Ishikawa (cell line): ENCODE measurements at regions not wholly inside any gene's neighbourhood (a gene's known extent, or its start where the extent isn't known, plus 50 kb on each side); places are given as distances from the start of the nearest gene placed in this dataset.

Source experiments
- CEBPB ChIP-seq: IDR thresholded peaks from 2 replicates; pipeline ENCODE4 v1.6.1; 2012
- CREB1 ChIP-seq: IDR thresholded peaks from 2 replicates; pipeline ENCODE4 v1.6.1; 2012; ENCODE audit warnings: low read depth
- EGR1 ChIP-seq: IDR thresholded peaks from 2 replicates; pipeline ENCODE4 v1.6.1; 2012
- EP300 ChIP-seq: IDR thresholded peaks from 2 replicates; pipeline ENCODE4 v1.6.1; 2012; ENCODE audit warnings: borderline replicate concordance
- FOXM1 ChIP-seq: IDR thresholded peaks from 2 replicates; pipeline ENCODE4 v1.6.1; 2012; ENCODE audit warnings: low read depth, borderline replicate concordance
- NFIC ChIP-seq: IDR thresholded peaks from 2 replicates; pipeline ENCODE4 v1.6.1; 2012
- RAD21 ChIP-seq: IDR thresholded peaks from 2 replicates; pipeline ENCODE4 v1.6.1; 2012; ENCODE audit warnings: low read depth
- TAF1 ChIP-seq: IDR thresholded peaks from 2 replicates; pipeline ENCODE4 v1.6.1; 2012; ENCODE audit warnings: low read depth, mild to moderate bottlenecking
- TCF12 ChIP-seq: IDR thresholded peaks from 2 replicates; pipeline ENCODE4 v1.6.1; 2012; ENCODE audit warnings: low read depth
- TEAD4 ChIP-seq: IDR thresholded peaks from 2 replicates; pipeline ENCODE4 v1.6.1; 2012
- YY1 ChIP-seq: IDR thresholded peaks from 2 replicates; pipeline ENCODE4 v1.6.1; 2012; ENCODE audit warnings: low read depth
- ZBTB7A ChIP-seq: IDR thresholded peaks from 2 replicates; pipeline ENCODE4 v1.6.1; 2012; ENCODE audit warnings: low read depth
- TF ChIP-seq, protein P1 (sequence below): IDR thresholded peaks from 2 replicates; pipeline ENCODE4 v1.6.1; 2012
- TF ChIP-seq, protein P2 (sequence below): IDR thresholded peaks from 2 replicates; pipeline ENCODE4 v1.6.1; 2012
- TF ChIP-seq, protein P3 (sequence below): IDR thresholded peaks from 2 replicates; pipeline ENCODE4 v1.6.1; 2012; ENCODE audit warnings: low read depth, mild to moderate bottlenecking

DNA sequence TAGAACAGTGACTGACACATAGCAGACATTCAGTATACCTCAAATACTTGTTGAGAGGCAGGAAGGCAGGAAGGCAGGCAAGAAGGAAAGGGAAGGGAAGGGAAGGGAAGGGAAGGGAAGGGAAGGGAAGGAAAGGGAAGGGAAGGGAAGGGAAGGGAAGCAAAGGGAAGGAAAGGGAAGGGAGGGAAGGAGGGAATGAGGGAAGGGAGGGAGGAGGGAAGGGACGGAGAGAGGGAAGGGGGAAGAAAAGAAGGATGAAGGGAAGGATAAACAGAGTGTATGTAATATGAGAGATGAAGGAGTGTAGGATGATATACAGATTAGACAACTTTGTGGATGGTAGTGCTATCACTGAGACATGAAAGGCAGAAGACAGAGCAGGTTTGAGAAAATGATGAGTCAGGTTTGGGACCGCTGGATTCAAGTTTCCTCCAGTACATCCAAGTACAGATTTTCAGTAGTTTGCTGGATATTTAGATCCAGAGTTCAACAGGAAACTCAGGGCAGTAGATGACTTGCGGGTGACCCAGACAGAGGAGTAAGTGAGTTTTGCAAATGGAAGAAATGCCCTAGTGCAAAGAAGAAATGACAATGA lies 85.9 kb downstream of the MAFB start:
- no peak for TF ChIP-seq TCF12

DNA sequence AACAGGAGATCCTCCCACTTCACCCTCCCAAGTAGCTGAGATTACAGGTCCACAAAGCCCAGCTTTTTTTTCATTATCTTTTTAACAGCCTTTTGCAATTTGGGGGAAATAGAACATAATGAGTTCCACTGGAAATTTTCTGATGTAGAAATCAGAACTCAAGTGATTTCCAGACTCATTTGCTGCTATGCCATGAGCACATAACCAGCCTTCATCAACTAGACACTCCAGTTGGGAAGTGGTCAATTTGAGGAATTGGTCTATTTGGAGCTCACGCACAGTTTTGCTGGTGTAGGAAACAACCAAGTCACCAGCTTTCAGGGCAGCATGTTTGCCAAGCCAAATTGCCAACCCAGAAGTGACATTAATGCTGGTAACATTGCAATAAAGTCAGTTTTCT lies 86.7 kb downstream of the MAFB start:
- TF ChIP-seq TAF1, result no peak
- TF ChIP-seq EGR1, result no peak
- TF ChIP-seq, protein P1, sequence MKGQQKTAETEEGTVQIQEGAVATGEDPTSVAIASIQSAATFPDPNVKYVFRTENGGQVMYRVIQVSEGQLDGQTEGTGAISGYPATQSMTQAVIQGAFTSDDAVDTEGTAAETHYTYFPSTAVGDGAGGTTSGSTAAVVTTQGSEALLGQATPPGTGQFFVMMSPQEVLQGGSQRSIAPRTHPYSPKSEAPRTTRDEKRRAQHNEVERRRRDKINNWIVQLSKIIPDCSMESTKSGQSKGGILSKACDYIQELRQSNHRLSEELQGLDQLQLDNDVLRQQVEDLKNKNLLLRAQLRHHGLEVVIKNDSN, result no peak
- TF ChIP-seq, protein P2, sequence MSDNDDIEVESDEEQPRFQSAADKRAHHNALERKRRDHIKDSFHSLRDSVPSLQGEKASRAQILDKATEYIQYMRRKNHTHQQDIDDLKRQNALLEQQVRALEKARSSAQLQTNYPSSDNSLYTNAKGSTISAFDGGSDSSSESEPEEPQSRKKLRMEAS, result no peak
- TF ChIP-seq, protein P3, sequence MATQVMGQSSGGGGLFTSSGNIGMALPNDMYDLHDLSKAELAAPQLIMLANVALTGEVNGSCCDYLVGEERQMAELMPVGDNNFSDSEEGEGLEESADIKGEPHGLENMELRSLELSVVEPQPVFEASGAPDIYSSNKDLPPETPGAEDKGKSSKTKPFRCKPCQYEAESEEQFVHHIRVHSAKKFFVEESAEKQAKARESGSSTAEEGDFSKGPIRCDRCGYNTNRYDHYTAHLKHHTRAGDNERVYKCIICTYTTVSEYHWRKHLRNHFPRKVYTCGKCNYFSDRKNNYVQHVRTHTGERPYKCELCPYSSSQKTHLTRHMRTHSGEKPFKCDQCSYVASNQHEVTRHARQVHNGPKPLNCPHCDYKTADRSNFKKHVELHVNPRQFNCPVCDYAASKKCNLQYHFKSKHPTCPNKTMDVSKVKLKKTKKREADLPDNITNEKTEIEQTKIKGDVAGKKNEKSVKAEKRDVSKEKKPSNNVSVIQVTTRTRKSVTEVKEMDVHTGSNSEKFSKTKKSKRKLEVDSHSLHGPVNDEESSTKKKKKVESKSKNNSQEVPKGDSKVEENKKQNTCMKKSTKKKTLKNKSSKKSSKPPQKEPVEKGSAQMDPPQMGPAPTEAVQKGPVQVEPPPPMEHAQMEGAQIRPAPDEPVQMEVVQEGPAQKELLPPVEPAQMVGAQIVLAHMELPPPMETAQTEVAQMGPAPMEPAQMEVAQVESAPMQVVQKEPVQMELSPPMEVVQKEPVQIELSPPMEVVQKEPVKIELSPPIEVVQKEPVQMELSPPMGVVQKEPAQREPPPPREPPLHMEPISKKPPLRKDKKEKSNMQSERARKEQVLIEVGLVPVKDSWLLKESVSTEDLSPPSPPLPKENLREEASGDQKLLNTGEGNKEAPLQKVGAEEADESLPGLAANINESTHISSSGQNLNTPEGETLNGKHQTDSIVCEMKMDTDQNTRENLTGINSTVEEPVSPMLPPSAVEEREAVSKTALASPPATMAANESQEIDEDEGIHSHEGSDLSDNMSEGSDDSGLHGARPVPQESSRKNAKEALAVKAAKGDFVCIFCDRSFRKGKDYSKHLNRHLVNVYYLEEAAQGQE, result no peak
- no peak for TF ChIP-seq RAD21
- no peak for TF ChIP-seq CREB1
- TF ChIP-seq TEAD4, result no peak
- no peak for TF ChIP-seq CEBPB
- no peak for TF ChIP-seq TCF12
- no peak for TF ChIP-seq ZBTB7A
- TF ChIP-seq FOXM1, result no peak
- no peak for TF ChIP-seq YY1
- no peak for TF ChIP-seq EP300
- no peak for TF ChIP-seq NFIC

DNA sequence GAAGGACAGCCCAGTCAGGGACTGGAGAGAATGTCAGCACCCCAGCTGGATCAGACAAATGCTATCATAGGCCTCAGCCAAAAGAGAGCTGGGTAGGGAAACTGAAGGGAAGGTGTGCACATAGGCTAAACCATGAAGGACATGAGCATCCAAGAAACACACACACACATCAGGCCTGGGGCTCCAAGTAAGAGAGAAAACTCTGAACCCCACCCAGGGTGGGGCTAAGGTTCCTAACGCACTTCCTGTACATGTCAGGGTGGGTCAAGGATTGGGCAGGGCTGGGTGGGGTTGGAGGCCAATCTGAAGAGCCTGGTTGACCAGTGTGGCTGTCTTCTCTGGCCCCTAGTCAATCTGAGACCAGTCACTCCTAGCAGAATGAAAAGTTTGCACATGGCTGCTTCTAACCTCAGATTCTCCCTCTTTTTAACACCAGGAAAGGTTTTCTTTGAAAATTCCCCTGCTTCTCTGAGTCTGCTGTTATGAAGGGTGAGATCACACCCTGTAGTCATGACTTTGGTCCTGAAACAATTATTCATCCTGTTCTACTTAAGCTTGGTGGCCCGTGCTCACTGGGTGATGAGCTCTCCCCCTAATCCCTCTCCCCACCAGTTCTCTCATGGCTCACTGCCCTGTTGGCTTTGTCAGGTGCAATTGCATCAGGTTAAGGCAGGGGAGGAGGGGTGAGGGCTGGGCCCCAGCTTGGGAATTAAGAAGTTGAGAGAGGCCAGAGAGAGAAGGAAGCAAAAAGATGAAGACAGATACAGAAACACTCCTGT lies 88.4 kb downstream of the MAFB start:
- no peak for TF ChIP-seq CEBPB
- TF ChIP-seq, protein P2, result no peak

DNA sequence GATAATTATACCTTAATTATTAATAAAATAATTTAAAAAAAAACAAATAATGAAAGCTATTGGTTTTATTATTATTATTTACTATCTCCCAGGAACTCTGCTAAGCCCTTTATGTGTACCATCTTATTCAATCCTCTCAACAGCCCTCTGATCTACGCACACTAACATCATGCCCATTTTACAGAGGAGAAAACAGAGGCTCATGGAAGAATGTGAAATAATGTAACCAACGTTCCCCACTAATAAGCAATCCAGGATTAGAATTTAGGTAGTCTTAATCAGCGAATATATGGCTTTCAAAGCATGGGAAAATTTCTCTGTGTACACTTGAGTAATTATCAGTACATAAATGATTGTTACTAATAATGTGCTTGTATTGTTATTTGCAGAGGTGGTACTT lies 89.0 kb downstream of the MAFB start:
- TF ChIP-seq ZBTB7A, result no peak
- no peak for TF ChIP-seq RAD21
- no peak for TF ChIP-seq EGR1
- TF ChIP-seq, protein P2, result no peak
- TF ChIP-seq, protein P1, result no peak
- TF ChIP-seq, protein P3, result no peak
- no peak for TF ChIP-seq CREB1
- TF ChIP-seq TCF12, result no peak
- no peak for TF ChIP-seq TEAD4
- no peak for TF ChIP-seq FOXM1
- TF ChIP-seq TAF1, result no peak
- TF ChIP-seq YY1, result no peak
- TF ChIP-seq CEBPB, result no peak
- no peak for TF ChIP-seq EP300
- no peak for TF ChIP-seq NFIC

DNA sequence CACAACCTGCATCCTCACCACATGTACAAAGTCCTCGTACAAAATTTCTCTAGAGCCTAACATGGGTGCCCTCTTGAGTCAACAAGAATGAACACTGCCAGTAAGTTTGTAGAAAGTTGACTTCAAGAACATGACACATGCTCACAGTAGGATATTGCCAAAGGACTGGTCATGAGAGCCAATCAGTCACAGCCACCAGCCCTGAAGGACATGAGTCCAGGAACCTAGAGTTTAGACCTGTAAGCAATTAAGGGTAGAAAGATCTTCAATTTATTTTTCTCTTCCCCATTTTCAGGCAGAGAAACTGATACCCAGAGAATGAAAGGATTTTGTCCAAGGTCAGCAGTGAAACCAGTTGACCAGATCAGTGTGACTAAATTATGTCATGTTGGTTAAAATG lies 96.1 kb downstream of the MAFB start:
- no peak for TF ChIP-seq ZBTB7A
- no peak for TF ChIP-seq CREB1
- TF ChIP-seq FOXM1, result no peak
- no peak for TF ChIP-seq TEAD4
- TF ChIP-seq CEBPB, result no peak
- no peak for TF ChIP-seq EGR1
- TF ChIP-seq, protein P2, result no peak
- TF ChIP-seq EP300, result no peak
- no peak for TF ChIP-seq YY1
- TF ChIP-seq TCF12, result no peak
- TF ChIP-seq, protein P1, result no peak
- no peak for TF ChIP-seq TAF1
- TF ChIP-seq NFIC, result no peak
- TF ChIP-seq, protein P3, result no peak
- TF ChIP-seq RAD21, result no peak
